SK-N-MC (cell line): ENCODE measurements at regions not wholly inside any gene's neighbourhood (a gene's known extent, or its start where the extent isn't known, plus 50 kb on each side); places are given as distances from the start of the nearest gene placed in this dataset.

ENCODE experiments used
- EZH2 ChIP-seq: fragments of 200-600 bp; sonication (generic); IDR thresholded peaks from one replicate; pipeline ENCODE4 v1.6.1; 2017; ENCODE audit warnings: antibody characterized with exemption
- FOXP2 ChIP-seq: optimal IDR thresholded peaks from 2 replicates; pipeline ENCODE3; 2011; ENCODE audit warnings: mild to moderate bottlenecking, moderate library complexity; ENCODE audit not compliant: insufficient read depth; ENCODE audit errors: extremely low read length, control extremely low read depth
- POLR2AphosphoS5 ChIP-seq: IDR thresholded peaks from 2 replicates; pipeline ENCODE4 v1.6.1; 2012; ENCODE audit warnings: mild to moderate bottlenecking, low read depth, low read length, borderline replicate concordance

DNA sequence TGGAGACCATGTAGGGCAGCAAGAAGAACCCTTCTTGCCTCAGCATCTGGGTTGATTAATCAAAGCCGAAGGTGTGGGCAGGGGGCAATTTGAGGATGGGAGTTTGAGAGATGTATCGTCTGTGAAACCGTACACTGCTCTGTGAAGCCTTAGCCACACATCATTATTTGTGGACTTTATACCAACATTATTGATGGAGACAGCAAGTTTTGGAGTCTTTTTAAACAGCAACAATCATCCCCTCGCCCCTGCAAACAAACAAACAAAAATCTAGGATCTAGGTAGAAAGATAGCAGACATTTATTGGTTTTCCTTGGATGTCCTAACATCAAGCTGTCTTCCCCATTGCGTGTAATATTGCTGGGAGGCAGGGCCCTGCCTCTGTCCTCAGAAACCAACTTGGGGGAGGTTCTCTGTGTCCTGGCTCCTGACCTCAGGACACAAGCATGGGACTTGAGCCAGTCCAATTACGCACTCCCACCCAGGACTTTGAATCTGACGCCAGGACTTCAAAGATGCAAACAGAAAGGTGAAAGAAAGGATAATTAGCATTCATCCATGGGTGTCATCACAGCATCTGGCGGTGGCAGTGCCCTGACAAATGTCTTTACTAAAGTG, 61.6 kb upstream of the PLET1 start:
- TF ChIP-seq POLR2AphosphoS5 (no peak), EZH2 (no peak), FOXP2 (no peak)
